ENCODE measurements at regions not wholly inside any gene's neighbourhood (a gene's known extent, or its start where the extent isn't known, plus 50 kb on each side); places are given as distances from the start of the nearest gene placed in this dataset.

GRCh38 chr6:132131351-132131750 is 180.2 kb upstream of the CCN2 start:
- intact Hi-C loops (cut with DNase I) = loop anchor here (10.0 kb wide), 1 partner anchor 107 kb away; no protein-coding TSS in a partner anchor
- Histone ChIP-seq H3K4me1 (peaks cover 35 to 44% (median 42%) of the 10 kb centered on the region in 4 donors), H3K4me3 (peak overlapping the region in 2 of 4 donors; percentile 1 to 14), H3K36me3 (no peaks in the 10 kb centered on the region), H3K27ac (replicated peaks in 1 of 4) (peak overlapping the region; percentile 84 to 90 (median 86)), H3K9me3 (no peaks in the 10 kb centered on the region), H3K27me3 (no peaks in the 10 kb centered on the region)
- 32% methylated on average over 3 of the region's 3 CpGs for WGBS
- DNase-seq (ENCODE audit: extremely low spot score) = no peak
- TF ChIP-seq POLR2AphosphoS5 (IDR thresholded peaks at IDR 0.05) = no peak
- TF ChIP-seq, protein P1, sequence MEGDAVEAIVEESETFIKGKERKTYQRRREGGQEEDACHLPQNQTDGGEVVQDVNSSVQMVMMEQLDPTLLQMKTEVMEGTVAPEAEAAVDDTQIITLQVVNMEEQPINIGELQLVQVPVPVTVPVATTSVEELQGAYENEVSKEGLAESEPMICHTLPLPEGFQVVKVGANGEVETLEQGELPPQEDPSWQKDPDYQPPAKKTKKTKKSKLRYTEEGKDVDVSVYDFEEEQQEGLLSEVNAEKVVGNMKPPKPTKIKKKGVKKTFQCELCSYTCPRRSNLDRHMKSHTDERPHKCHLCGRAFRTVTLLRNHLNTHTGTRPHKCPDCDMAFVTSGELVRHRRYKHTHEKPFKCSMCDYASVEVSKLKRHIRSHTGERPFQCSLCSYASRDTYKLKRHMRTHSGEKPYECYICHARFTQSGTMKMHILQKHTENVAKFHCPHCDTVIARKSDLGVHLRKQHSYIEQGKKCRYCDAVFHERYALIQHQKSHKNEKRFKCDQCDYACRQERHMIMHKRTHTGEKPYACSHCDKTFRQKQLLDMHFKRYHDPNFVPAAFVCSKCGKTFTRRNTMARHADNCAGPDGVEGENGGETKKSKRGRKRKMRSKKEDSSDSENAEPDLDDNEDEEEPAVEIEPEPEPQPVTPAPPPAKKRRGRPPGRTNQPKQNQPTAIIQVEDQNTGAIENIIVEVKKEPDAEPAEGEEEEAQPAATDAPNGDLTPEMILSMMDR (IDR thresholded peaks at IDR 0.05) = no peak
- no peak for TF ChIP-seq POLR2A (IDR thresholded peaks at IDR 0.05; ENCODE audit: low read depth)
- no peak for TF ChIP-seq EP300 (IDR thresholded peaks at IDR 0.05)

DNA sequence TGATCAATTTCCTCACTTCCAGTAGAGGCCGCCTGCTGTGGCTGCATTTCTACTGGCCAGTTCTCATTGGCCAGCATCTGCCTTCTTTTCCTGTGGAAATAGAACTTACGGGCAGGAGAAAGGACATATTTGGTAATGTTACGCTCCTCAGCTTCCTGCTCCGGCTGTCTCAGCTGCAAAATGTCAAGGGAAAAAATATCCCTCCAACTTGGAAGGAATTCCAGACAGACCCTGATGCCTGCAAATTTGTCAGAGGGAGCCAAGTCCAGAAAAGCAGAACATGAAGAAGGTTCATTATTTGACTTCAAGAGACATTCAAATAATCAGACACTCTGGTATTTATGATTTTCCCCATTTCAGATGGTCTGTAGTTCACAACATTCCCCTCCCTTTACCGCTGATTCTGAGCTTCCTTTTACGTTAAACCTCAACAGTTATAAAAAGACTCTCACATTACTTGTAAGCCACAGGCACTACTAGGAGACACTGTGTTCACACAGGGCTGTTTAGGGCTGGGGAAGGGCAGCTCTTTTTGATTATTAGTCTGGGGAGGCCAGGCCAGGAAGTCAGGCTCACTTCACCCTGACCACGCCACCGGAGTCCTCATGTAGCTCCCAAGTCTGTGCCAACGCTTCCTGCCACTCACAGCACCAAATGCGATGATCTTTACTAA is 179.6 kb upstream of the CCN2 start:
- peak overlapping the region; percentile 84 to 90 (median 86) for H3K27ac ChIP-seq (replicated peaks in 1 of 4)
- intact Hi-C loops (cut with DNase I) = loop anchor here (10.0 kb wide), 1 partner anchor 106 kb away; no protein-coding TSS in a partner anchor
- H3K9me3 ChIP-seq = no peaks in the 10 kb centered on the region
- TF ChIP-seq, protein P1 (IDR thresholded peaks at IDR 0.05) = no peak
- TF ChIP-seq EP300 (IDR thresholded peaks at IDR 0.05) = no peak
- TF ChIP-seq POLR2A (IDR thresholded peaks at IDR 0.05; ENCODE audit: low read depth) = no peak
- peak; percentile 62 to 66 for TF ChIP-seq POLR2AphosphoS5 (IDR thresholded peaks at IDR 0.05)
- DNase-seq (ENCODE audit: extremely low spot score) = no peak
- WGBS = 14% methylated on average over 10 of the region's 10 CpGs
- peak overlapping the region in 3 of 4 donors; percentile 1 to 14 (median 8) for H3K4me3 ChIP-seq
- no peaks in the 10 kb centered on the region for H3K36me3 ChIP-seq
- no peaks in the 10 kb centered on the region for H3K27me3 ChIP-seq
- H3K4me1 ChIP-seq = peaks cover 35 to 44% (median 42%) of the 10 kb centered on the region in 4 donors

DNA sequence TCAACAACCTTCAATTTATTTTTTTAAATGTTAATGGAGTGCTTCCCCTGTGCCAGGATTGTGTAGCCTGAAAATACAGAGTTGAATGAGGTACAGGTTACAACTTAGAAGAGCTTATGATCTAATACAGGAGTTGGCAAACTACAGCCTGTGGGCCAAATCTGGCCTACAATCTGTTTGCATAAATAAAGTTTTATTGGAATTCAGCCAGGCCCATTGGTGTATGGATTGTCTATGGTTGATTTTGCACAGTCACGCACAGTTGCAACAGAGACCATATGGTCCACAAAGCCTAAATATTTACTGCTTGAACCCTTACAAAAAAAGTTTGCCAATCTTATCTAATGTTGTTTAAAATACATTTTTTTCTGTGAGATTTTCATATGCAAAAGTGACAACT is 177.3 kb upstream of the CCN2 start:
- no peak for DNase-seq (ENCODE audit: extremely low spot score)

GRCh38 chr6:132126150-132126549 is 175.0 kb upstream of the CCN2 start:
- H3K27me3 ChIP-seq = no peaks in the 10 kb centered on the region
- H3K27ac ChIP-seq (replicated peaks in 1 of 4) = no peak overlapping the region
- H3K9me3 ChIP-seq = no peaks in the 10 kb centered on the region
- no peaks in the 10 kb centered on the region for H3K36me3 ChIP-seq
- 96% methylated on average over 2 of the region's 2 CpGs for WGBS
- H3K4me3 ChIP-seq = no peak overlapping the region
- DNase-seq (ENCODE audit: extremely low spot score) = no peak
- H3K4me1 ChIP-seq = peaks cover 9 to 20% (median 11%) of the 10 kb centered on the region in 4 donors
- TF ChIP-seq POLR2AphosphoS5 (IDR thresholded peaks at IDR 0.05) (no peak), POLR2A (IDR thresholded peaks at IDR 0.05; ENCODE audit: low read depth) (no peak), EP300 (IDR thresholded peaks at IDR 0.05) (no peak)
- TF ChIP-seq, protein P1 (IDR thresholded peaks at IDR 0.05) = no peak
- intact Hi-C loops (cut with DNase I) = no loop called here

More for the DNA sequence above, 177.3 kb upstream of the CCN2 start:
- H3K36me3 ChIP-seq = no peaks in the 10 kb centered on the region
- H3K4me3 ChIP-seq = no peak overlapping the region
- H3K9me3 ChIP-seq = no peaks in the 10 kb centered on the region
- intact Hi-C loops (cut with DNase I) = no loop called here
- H3K27ac ChIP-seq (replicated peaks in 1 of 4) = no peak overlapping the region
- peaks cover 31 to 42% (median 34%) of the 10 kb centered on the region in 4 donors for H3K4me1 ChIP-seq
- TF ChIP-seq, protein P1 (IDR thresholded peaks at IDR 0.05) = no peak
- TF ChIP-seq POLR2AphosphoS5 (IDR thresholded peaks at IDR 0.05) (no peak), POLR2A (IDR thresholded peaks at IDR 0.05; ENCODE audit: low read depth) (no peak), EP300 (IDR thresholded peaks at IDR 0.05) (no peak)
- 100% methylated on average over 1 of the region's 1 CpG for WGBS
- H3K27me3 ChIP-seq = no peaks in the 10 kb centered on the region

Data from esophagus muscularis mucosa (tissue), 4 donors.